NCI-H2196 (cell line): ENCODE measurements at regions not wholly inside any gene's neighbourhood (a gene's known extent, or its start where the extent isn't known, plus 50 kb on each side); places are given as distances from the start of the nearest gene placed in this dataset.

Experiments
- DNase-seq: peaks from one replicate; lab custom pipeline; 2025; ENCODE audit not compliant: unreplicated experiment; lab: John Stamatoyannopoulos, UW

- no peak for DNase-seq
Measured at GRCh38 chr13:40376296-40376849, 290.1 kb downstream of the FOXO1 start.

- DNase-seq, result no peak
Measured at GRCh38 chr13:40376867-40377535, 289.4 kb downstream of the FOXO1 start.

GRCh38 chr13:40377783-40378182 lies 288.7 kb downstream of the FOXO1 start:
- no peak for DNase-seq

- no peak for DNase-seq
Measured at GRCh38 chr13:40379196-40379595, 287.2 kb downstream of the FOXO1 start.

GRCh38 chr13:40379794-40380578 lies 286.5 kb downstream of the FOXO1 start:
- no peak for DNase-seq

GRCh38 chr13:40381935-40382764 lies 284.3 kb downstream of the FOXO1 start:
- no peak for DNase-seq

GRCh38 chr13:40383132-40383531 lies 283.3 kb downstream of the FOXO1 start:
- DNase-seq, result no peak

GRCh38 chr13:40383885-40384284 lies 282.6 kb downstream of the FOXO1 start:
- no peak for DNase-seq

- no peak for DNase-seq
Measured at GRCh38 chr13:40384976-40385857, 281.2 kb downstream of the FOXO1 start.

GRCh38 chr13:40385858-40386180 lies 280.6 kb downstream of the FOXO1 start:
- DNase-seq, result no peak

- no peak for DNase-seq
Measured at GRCh38 chr13:40386586-40386985, 279.9 kb downstream of the FOXO1 start.

- DNase-seq, result no peak
Measured at GRCh38 chr13:40387775-40388174, 278.7 kb downstream of the FOXO1 start.

GRCh38 chr13:40388617-40389016 lies 277.8 kb downstream of the FOXO1 start:
- no peak for DNase-seq

- DNase-seq, result no peak
Measured at GRCh38 chr13:40389081-40389641, 277.3 kb downstream of the FOXO1 start.

- no peak for DNase-seq
Measured at GRCh38 chr13:40390401-40390916, 276.0 kb downstream of the FOXO1 start.

GRCh38 chr13:40391788-40392187 lies 274.7 kb downstream of the FOXO1 start:
- DNase-seq, result no peak

GRCh38 chr13:40394304-40394985 lies 272.0 kb downstream of the FOXO1 start:
- DNase-seq, result no peak

- no peak for DNase-seq
Measured at GRCh38 chr13:40398065-40398464, 268.4 kb downstream of the FOXO1 start.

GRCh38 chr13:40399756-40400155 lies 266.7 kb downstream of the FOXO1 start:
- DNase-seq, result no peak
